HG03280 (cell line): ENCODE measurements at regions not wholly inside any gene's neighbourhood (a gene's known extent, or its start where the extent isn't known, plus 50 kb on each side); places are given as distances from the start of the nearest gene placed in this dataset.
"Not testable (repeated sequence)": the region's sequence is repeated elsewhere in the genome, so short reads cannot be mapped to it uniquely, and the experiment has no call there.

ENCODE experiments used
- ATAC-seq: cut with Tn5 transposase; IDR thresholded peaks from one replicate; pipeline ENCODE4 v1.9.1; 2021; ENCODE audit warnings: mild to moderate bottlenecking, moderate library complexity; ENCODE audit not compliant: unreplicated experiment

DNA sequence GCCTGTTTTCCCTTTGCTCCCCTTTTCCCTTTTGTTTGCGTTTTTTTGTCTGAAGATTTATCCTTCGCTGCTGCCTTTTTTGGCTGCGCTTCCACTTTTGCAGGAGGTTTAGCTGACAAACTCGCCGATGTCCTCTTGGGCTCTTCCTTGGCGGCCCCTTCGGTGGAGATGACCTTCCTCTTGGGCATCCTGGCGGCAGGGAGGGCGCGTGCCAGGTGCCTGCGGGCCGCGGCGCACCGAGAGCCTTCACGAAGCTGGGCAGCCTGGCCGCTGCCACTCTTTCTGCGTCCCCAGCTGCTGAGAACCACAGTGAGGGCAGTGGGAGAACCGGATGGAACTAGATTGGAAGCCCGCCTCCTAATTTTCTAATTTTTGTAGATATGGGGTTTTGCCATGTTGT is 197.1 kb upstream of the C2CD4B start:
- no peak for ATAC-seq

- no peak for ATAC-seq
Observed at GRCh38 chr15:62362608-62363007, 197.5 kb upstream of the C2CD4B start.

DNA sequence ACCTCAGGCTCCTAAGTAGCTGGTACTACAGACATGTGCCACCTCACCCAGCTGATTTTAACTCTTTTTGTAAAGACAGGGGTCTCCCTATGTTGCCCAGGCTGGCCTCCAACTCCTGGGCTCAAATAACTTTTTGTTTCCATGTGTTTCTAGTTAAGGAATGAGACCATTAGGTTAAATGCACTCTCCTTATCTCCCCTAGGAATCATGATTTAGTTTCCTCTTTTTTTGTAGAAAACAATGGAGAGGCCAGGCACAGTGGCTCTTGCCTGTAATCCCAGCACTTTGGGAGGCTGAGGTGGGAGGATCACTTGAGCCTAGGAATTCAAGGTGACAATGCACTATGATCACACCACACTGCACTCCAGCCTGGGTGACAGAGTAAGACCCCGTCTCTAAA is 198.8 kb upstream of the C2CD4B start:
- ATAC-seq: no peak

GRCh38 chr15:62365795-62366442 is 200.8 kb upstream of the C2CD4B start:
- ATAC-seq: no peak

DNA sequence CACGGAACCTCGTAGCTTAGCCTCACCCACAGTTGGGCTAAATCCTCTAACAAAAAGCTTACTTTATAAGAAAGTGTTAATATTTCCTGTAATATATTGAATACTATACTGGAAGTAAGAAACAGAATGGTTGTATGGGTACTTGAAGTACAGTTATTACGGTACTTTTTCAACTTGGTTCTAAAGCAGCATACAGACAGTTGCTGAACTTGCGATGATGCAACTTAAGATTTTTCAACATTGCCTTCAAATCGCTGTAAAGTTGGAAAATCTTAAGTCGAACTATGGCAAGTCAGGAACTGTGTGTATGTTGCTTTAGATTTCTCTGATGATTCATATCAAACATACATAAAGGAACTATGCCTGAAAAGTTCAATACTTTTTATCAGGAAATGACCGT is 204.4 kb upstream of the C2CD4B start:
- no peak for ATAC-seq

DNA sequence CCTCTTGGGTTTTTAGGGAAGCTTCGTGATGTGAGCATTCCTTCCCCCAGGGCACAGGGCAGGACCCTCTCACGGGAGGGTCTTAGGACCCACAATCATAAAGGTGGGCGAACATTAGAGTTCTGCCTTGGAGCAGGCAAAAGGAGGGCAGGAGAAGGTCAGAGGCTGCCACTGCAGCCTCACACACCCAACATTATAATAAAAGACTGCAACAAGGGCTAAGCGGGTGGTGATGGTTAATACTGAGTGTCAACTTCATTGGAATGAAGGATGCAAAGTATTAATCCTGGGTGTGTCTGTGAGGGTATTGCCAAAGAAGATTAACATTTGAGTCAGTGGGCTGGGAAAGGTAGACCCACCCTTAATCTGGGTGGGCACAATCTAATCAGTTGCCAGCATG is 206.6 kb upstream of the C2CD4B start:
- not testable (repeated sequence) for ATAC-seq

GRCh38 chr15:62377736-62378480 is 212.8 kb upstream of the C2CD4B start:
- ATAC-seq: no peak

DNA sequence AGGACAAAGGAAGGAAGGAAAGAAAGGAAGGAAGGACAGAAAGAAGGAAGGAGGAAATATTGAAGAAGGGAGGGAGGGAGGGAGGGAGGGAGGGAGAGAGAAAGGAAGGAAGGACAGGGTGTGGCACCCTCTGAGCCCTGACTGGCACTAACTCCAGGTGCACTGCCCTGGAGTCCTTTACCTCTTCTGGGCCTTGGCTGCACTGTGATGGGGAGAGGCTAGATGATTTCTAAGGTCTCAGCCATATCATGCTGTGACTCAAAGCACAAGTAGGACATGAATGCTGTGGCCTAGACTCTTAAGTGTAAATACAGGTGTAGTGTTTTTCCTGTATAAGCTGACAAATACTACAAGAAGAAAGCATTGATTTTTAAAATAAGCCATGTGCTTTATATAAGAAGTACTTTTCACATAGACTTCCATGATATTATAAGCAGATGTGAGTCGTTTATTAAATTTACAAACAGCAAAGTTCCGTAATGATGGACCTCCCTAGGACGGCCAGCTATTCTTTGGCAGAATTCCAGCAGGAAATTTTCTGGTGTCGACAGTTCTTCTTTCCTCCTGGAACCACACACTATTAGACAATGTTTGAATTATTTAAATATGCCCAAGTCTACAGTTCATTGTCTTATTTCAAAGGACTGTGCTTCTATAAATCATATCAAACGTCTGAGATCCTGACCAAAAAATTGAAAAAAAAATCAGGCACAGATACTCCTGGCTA is 213.8 kb upstream of the C2CD4B start:
- ATAC-seq: no peak

GRCh38 chr15:62380011-62380410 is 214.9 kb upstream of the C2CD4B start:
- no peak for ATAC-seq

GRCh38 chr15:62382046-62382445 is 217.0 kb upstream of the C2CD4B start:
- ATAC-seq: no peak

- ATAC-seq: peak; percentile 94
Observed at GRCh38 chr15:62389885-62390790, 225.1 kb upstream of the C2CD4B start, which contains the start of gene TLN2. Gene TLN2, plus strand, starts transcription at chr15:62390550.

- ATAC-seq: peak; percentile 25
Observed at GRCh38 chr15:62390791-62391640, 225.9 kb upstream of the C2CD4B start.

DNA sequence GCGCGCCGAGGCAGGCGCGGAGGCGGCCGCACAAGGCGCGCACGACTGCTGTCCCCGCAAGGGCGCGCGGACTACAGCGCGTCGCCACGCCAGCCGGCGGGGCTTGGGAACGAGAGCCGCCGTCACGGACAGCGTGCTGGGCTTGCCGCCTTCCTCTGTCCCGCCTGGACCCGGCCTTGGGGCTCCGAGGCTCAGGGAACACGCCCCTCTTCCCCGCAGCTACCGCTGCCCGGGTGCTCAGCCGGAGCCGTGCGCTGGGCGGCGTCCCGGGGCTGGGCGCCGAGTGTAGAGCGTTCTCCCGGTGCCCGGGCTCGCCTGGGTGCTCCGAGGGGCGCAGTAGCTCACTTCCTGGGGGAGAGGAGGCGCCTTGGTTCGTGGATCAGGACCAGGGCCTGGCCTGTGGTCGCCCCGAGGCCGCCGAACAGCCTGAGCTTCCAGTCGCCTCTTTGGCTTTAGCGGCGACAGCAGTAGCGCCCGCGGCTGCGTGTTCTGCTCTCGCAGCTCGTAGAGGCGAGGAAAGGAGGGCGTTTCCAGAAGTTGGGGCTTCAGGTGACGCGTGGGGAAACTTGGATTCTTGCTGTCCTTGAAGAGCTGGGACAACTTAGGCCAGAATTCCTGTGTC is 226.7 kb upstream of the C2CD4B start:
- ATAC-seq: no peak

DNA sequence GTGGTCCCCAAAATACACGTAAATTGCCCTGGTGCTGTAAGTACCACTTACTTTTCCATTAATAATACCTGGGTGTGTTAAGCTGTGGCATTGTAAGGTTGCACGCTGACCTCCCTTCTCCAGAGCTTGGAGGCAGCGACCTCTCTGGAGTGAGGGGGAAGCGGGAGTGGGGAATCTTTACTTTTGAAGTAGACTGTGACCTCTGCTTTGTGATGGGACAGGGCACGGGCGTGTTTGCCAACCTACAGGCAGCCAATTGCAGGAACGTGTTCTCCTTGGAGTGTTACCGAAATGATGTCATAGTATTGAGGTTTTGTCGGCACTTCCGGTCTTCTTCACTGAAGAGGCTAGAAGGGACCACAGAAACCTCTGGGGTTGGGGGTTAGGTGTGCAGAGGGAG is 227.3 kb upstream of the C2CD4B start:
- ATAC-seq: no peak

GRCh38 chr15:62393196-62393595 is 228.1 kb upstream of the C2CD4B start:
- ATAC-seq: no peak

DNA sequence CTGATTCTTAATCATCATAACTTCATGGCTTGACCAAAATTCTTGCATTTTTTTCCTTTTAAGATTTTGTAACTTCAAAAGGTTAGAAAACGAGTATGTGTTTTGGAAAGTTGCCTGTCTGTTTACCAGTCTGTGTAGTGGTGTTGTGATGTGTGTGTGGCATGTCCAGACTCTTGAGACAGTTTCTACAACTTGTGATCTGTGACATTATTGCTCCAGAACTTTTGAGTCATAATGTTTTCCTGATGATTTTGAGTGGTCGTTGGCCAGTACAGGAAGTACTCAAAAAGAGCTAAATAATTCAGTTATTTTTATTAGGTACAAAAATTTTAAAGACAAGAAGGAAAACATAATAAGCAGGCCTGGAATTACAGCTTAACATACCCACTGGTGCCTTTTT is 229.0 kb upstream of the C2CD4B start:
- ATAC-seq: no peak

GRCh38 chr15:62400778-62401177 is 235.7 kb upstream of the C2CD4B start:
- no peak for ATAC-seq

GRCh38 chr15:62402687-62403086 is 237.6 kb upstream of the C2CD4B start:
- ATAC-seq: no peak

- ATAC-seq: no peak
Observed at GRCh38 chr15:62403164-62403809, 238.2 kb upstream of the C2CD4B start.
